ENCODE measurements at regions not wholly inside any gene's neighbourhood (a gene's known extent, or its start where the extent isn't known, plus 50 kb on each side); places are given as distances from the start of the nearest gene placed in this dataset.

DNA sequence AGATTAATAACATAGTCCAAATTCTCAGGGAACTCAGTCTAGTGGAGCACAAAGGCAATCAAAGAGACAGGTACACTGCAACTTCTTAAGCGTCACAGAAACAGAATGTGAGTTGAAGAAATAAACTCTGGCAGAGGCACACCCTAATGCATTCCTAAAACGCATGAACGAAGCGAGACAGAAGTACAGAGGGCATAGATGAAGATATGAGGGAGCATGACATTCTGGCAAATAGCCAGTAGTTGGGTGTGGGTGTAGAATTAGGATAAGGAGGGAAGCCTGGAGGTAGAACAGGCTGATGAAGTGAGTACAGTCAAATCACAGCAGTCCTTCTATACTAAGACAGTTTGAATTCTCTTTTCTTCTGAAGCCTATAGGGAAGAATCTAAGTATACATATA, 838.7 kb upstream of the API5 start:
- H3K9me3 ChIP-seq (ENCODE audit: control insufficient read depth in 2 of 2, insufficient read depth in 1 of 2, low read length in 1 of 2), result no peaks in the 10 kb centered on the region
- 89% methylated on average over 4 of the region's 4 CpGs for WGBS

DNA sequence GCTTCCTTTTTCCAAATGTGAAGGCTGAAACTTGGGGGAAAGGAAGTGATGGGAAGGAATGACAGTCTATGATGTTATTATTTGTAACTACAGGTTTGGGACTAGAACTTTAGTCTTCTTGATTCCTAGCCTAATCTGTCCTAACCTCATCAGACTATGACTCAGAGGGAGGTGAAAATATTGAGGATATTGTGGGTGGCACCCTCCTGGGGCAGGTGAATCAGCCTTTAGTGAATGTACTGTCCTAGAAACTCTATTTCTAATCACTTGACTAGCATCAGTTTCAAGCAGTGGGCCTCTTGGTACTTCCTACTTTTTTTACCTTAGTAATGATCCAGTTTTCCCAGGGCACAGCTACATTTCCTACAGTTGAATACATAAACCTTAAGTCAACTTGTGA, 829.0 kb upstream of the API5 start:
- Histone ChIP-seq H3K27me3 (ENCODE audit: control insufficient read depth in 2 of 2, insufficient read depth in 1 of 2, low read length in 1 of 2) (no peaks in the 10 kb centered on the region), H3K9me3 (ENCODE audit: control insufficient read depth in 2 of 2, insufficient read depth in 1 of 2, low read length in 1 of 2) (peaks cover 0 to 6% of the 10 kb centered on the region in 2 donors), H3K4me1 (ENCODE audit: control insufficient read depth in 2 of 2, insufficient read depth in 2 of 2, low read length in 2 of 2) (no peaks in the 10 kb centered on the region), H3K36me3 (ENCODE audit: control insufficient read depth in 2 of 2, insufficient read depth in 2 of 2, low read length in 1 of 2) (no peaks in the 10 kb centered on the region), H3K27ac (ENCODE audit: low read depth in 1 of 2, low read length in 1 of 2) (no peak overlapping the region), H3K4me3 (ENCODE audit: low read length in 2 of 2) (no peak overlapping the region)
- DNase-seq (ENCODE audit: low read depth in 6 of 9, low spot score in 9 of 9), result no peak

More for the DNA sequence above, 838.7 kb upstream of the API5 start:
- no peak for DNase-seq (ENCODE audit: low read depth in 6 of 9, low spot score in 9 of 9)
- H3K27me3 ChIP-seq (ENCODE audit: control insufficient read depth in 2 of 2, insufficient read depth in 1 of 2, low read length in 1 of 2), result no peaks in the 10 kb centered on the region
- no peaks in the 10 kb centered on the region for H3K4me1 ChIP-seq (ENCODE audit: control insufficient read depth in 2 of 2, insufficient read depth in 2 of 2, low read length in 2 of 2)
- no peaks in the 10 kb centered on the region for H3K36me3 ChIP-seq (ENCODE audit: control insufficient read depth in 2 of 2, insufficient read depth in 2 of 2, low read length in 1 of 2)
- H3K27ac ChIP-seq (ENCODE audit: low read depth in 1 of 2, low read length in 1 of 2), result no peak overlapping the region
- no peak overlapping the region for H3K4me3 ChIP-seq (ENCODE audit: low read length in 2 of 2)

DNA sequence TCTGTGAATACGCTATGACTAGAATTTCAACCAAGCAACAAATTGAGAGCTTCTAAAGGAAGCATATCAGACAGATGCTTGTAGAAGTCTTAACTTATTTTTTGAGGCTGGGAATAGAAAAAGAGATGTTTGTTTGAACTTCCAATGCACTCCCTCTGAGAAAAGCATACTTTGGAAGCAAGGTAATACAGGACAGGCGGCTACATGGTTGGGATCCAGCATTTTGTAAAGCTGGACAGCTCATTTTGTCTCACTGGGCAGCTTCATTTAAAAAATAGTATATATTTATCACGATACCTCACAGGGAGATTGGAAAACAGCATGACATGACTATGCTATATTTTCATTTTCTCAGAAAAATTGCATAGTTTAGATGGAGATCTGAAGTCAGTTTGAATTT, 821.3 kb upstream of the API5 start:
- Histone ChIP-seq H3K36me3 (ENCODE audit: control insufficient read depth in 2 of 2, insufficient read depth in 2 of 2, low read length in 1 of 2) (no peaks in the 10 kb centered on the region), H3K27ac (ENCODE audit: low read depth in 1 of 2, low read length in 1 of 2) (no peak overlapping the region), H3K4me3 (ENCODE audit: low read length in 2 of 2) (no peak overlapping the region), H3K9me3 (ENCODE audit: control insufficient read depth in 2 of 2, insufficient read depth in 1 of 2, low read length in 1 of 2) (no peaks in the 10 kb centered on the region), H3K4me1 (ENCODE audit: control insufficient read depth in 2 of 2, insufficient read depth in 2 of 2, low read length in 2 of 2) (no peaks in the 10 kb centered on the region), H3K27me3 (ENCODE audit: control insufficient read depth in 2 of 2, insufficient read depth in 1 of 2, low read length in 1 of 2) (no peaks in the 10 kb centered on the region)
- WGBS, result 91% methylated on average over 3 of the region's 3 CpGs
- DNase-seq (ENCODE audit: low read depth in 6 of 9, low spot score in 9 of 9), result no peak

DNA sequence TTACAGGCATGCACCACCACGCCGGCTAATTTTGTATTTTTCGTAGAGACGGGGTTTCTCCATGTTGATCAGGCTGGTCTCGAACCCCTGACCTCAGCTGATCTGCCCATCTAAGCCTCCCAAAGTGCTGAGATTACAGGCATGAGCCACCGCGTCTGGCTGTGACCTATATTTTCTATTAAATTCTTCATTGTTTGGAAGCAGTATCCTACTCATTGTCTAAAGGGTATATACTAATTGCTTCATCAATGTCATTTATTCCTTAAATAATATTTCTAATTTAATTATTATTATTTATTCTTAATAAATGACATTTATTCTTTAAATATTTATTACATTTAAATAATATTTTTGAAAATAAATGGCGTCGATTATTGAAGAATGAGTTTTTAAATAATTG, 817.3 kb upstream of the API5 start:
- 97% methylated on average over 9 of the region's 9 CpGs for WGBS
- Histone ChIP-seq H3K27me3 (ENCODE audit: control insufficient read depth in 2 of 2, insufficient read depth in 1 of 2, low read length in 1 of 2) (no peaks in the 10 kb centered on the region), H3K4me1 (ENCODE audit: control insufficient read depth in 2 of 2, insufficient read depth in 2 of 2, low read length in 2 of 2) (no peaks in the 10 kb centered on the region), H3K4me3 (ENCODE audit: low read length in 2 of 2) (no peak overlapping the region), H3K27ac (ENCODE audit: low read depth in 1 of 2, low read length in 1 of 2) (no peak overlapping the region), H3K9me3 (ENCODE audit: control insufficient read depth in 2 of 2, insufficient read depth in 1 of 2, low read length in 1 of 2) (no peaks in the 10 kb centered on the region), H3K36me3 (ENCODE audit: control insufficient read depth in 2 of 2, insufficient read depth in 2 of 2, low read length in 1 of 2) (no peaks in the 10 kb centered on the region)
- no peak for DNase-seq (ENCODE audit: low read depth in 6 of 9, low spot score in 9 of 9)

DNA sequence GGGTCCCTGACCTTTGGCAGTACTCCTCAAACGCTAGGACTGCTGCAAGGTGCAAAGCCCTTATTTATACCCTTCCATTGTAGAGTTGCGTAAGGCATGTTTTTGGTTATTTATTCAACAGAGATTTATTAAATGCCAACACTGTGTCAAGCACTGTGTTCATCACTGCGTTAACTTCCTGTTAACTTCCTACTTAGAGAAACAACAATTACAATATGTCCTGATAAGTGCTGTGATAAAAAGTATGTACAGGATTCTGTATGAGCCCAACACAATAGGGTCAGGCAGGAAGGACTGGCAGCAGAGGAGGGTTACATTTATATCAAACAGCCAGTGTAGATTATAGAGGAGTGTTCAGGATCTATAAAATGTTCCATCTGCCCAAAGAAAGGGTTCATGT, 812.8 kb upstream of the API5 start:
- 89% methylated on average over 3 of the region's 3 CpGs for WGBS
- Histone ChIP-seq H3K4me1 (ENCODE audit: control insufficient read depth in 2 of 2, insufficient read depth in 2 of 2, low read length in 2 of 2) (no peaks in the 10 kb centered on the region), H3K9me3 (ENCODE audit: control insufficient read depth in 2 of 2, insufficient read depth in 1 of 2, low read length in 1 of 2) (no peaks in the 10 kb centered on the region), H3K36me3 (ENCODE audit: control insufficient read depth in 2 of 2, insufficient read depth in 2 of 2, low read length in 1 of 2) (no peaks in the 10 kb centered on the region), H3K27me3 (ENCODE audit: control insufficient read depth in 2 of 2, insufficient read depth in 1 of 2, low read length in 1 of 2) (no peaks in the 10 kb centered on the region), H3K4me3 (ENCODE audit: low read length in 2 of 2) (no peak overlapping the region), H3K27ac (ENCODE audit: low read depth in 1 of 2, low read length in 1 of 2) (no peak overlapping the region)
- no peak for DNase-seq (ENCODE audit: low read depth in 6 of 9, low spot score in 9 of 9)

DNA sequence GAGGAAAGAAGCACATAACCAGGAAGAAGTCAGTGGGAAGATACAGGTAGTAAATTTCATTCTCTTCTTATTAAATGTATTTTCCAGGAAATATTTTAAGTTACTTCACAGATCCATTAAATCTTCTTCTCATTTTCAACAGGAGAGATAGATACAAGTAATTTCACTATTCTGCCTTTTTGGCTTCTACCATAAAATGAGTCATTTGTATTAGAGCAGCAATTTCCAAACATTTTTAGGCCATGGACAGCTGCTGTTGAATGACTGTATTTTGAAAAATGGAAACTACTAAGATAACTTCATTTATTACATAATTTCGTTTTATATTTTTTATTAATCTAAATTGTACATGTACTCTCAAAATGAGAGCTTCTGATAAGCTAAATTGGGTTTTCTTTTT, 809.6 kb upstream of the API5 start:
- H3K27me3 ChIP-seq (ENCODE audit: control insufficient read depth in 2 of 2, insufficient read depth in 1 of 2, low read length in 1 of 2), result no peaks in the 10 kb centered on the region
- DNase-seq (ENCODE audit: low read depth in 6 of 9, low spot score in 9 of 9), result no peak
- 70% methylated on average over 1 of the region's 1 CpG for WGBS
- no peak overlapping the region for H3K27ac ChIP-seq (ENCODE audit: low read depth in 1 of 2, low read length in 1 of 2)
- H3K4me3 ChIP-seq (ENCODE audit: low read length in 2 of 2), result no peak overlapping the region
- H3K9me3 ChIP-seq (ENCODE audit: control insufficient read depth in 2 of 2, insufficient read depth in 1 of 2, low read length in 1 of 2), result no peaks in the 10 kb centered on the region
- no peaks in the 10 kb centered on the region for H3K4me1 ChIP-seq (ENCODE audit: control insufficient read depth in 2 of 2, insufficient read depth in 2 of 2, low read length in 2 of 2)
- H3K36me3 ChIP-seq (ENCODE audit: control insufficient read depth in 2 of 2, insufficient read depth in 2 of 2, low read length in 1 of 2), result no peaks in the 10 kb centered on the region

DNA sequence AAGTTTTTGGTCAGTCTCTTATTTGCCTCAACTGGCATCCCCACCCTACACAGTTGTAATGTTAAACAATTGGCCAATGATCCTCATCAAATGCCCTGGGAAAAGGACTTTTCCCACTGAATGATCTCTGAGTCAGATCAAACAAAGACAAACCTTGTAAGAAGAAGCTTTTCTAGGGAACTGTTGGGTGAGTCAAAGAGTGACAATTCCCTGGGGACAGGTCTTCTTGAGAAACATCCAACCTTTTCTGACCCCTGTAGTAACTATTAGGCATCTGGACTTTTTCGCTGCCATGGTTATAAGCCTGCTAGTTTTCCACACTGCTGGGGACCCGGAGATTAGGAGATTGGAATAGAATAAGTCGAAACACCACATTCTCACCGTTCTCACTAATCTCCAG, 789.8 kb upstream of the API5 start:
- Histone ChIP-seq H3K27ac (ENCODE audit: low read depth in 1 of 2, low read length in 1 of 2) (no peak overlapping the region), H3K4me1 (ENCODE audit: control insufficient read depth in 2 of 2, insufficient read depth in 2 of 2, low read length in 2 of 2) (no peaks in the 10 kb centered on the region), H3K9me3 (ENCODE audit: control insufficient read depth in 2 of 2, insufficient read depth in 1 of 2, low read length in 1 of 2) (no peaks in the 10 kb centered on the region), H3K36me3 (ENCODE audit: control insufficient read depth in 2 of 2, insufficient read depth in 2 of 2, low read length in 1 of 2) (no peaks in the 10 kb centered on the region), H3K27me3 (ENCODE audit: control insufficient read depth in 2 of 2, insufficient read depth in 1 of 2, low read length in 1 of 2) (no peaks in the 10 kb centered on the region), H3K4me3 (ENCODE audit: low read length in 2 of 2) (no peak overlapping the region)
- no peak for DNase-seq (ENCODE audit: low read depth in 6 of 9, low spot score in 9 of 9)
- 94% methylated on average over 4 of the region's 4 CpGs for WGBS

DNA sequence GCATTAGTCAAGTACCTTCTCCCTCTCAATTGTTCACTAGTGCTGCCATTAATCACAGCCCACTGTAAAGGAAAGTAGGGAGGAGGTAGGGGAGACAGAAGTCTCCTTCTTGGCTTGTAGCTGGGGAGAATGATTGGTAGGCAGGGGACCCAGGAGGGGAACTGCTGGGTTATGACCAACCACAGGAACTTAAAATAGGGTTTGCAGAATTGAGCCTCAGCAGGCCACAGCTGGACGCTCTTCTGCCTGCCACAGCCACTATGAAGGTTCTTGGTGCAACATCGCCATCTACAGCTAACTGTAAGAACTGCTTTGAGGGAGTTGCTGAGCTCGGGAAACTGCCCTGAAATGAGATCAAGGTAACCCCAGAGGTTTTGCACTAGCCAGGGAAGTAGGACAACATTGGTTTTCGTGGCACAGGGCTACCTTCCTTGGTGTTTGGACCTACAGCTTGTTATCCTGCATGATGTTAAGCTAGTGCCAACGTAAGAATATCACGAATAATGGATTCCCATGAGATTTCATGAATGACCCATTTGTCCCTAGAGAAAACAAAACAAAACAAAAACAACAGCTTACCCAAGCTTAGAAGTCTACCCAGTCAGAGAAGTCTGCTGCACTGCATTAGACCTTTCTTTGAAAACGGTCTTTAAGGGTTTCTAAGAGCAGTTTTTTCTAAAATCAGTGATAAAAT, 787.1 kb upstream of the API5 start:
- Histone ChIP-seq H3K27ac (ENCODE audit: low read depth in 1 of 2, low read length in 1 of 2) (no peak overlapping the region), H3K4me1 (ENCODE audit: control insufficient read depth in 2 of 2, insufficient read depth in 2 of 2, low read length in 2 of 2) (no peaks in the 10 kb centered on the region), H3K4me3 (ENCODE audit: low read length in 2 of 2) (no peak overlapping the region), H3K36me3 (ENCODE audit: control insufficient read depth in 2 of 2, insufficient read depth in 2 of 2, low read length in 1 of 2) (no peaks in the 10 kb centered on the region), H3K9me3 (ENCODE audit: control insufficient read depth in 2 of 2, insufficient read depth in 1 of 2, low read length in 1 of 2) (no peaks in the 10 kb centered on the region), H3K27me3 (ENCODE audit: control insufficient read depth in 2 of 2, insufficient read depth in 1 of 2, low read length in 1 of 2) (no peaks in the 10 kb centered on the region)
- peak in 5 of 9 donors; percentile 2 to 33 (median 9) for DNase-seq (ENCODE audit: low read depth in 6 of 9, low spot score in 9 of 9)
- 15% methylated on average over 7 of the region's 7 CpGs for WGBS

DNA sequence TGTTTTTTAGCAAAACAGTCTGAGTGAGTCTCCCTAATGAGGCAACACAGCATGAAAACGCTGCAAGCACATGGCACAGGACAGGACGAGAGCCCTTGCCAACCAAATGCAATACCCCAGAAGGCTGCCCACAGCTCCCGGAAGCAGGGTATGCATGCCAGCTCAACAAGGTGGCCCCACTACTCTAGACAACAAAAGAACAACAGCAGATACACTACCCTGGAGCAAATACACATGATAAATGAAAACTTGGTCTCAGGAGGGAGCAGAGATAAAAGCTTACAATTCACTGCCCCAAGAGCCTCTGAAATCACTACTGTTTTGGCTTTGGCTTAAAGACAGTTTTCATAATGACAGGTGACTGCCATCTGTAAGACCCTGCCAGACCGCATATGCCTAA, 785.4 kb upstream of the API5 start:
- no peak overlapping the region for H3K27ac ChIP-seq (ENCODE audit: low read depth in 1 of 2, low read length in 1 of 2)
- 90% methylated on average over 4 of the region's 4 CpGs for WGBS
- no peak for DNase-seq (ENCODE audit: low read depth in 6 of 9, low spot score in 9 of 9)
- no peak overlapping the region for H3K4me3 ChIP-seq (ENCODE audit: low read length in 2 of 2)
- H3K4me1 ChIP-seq (ENCODE audit: control insufficient read depth in 2 of 2, insufficient read depth in 2 of 2, low read length in 2 of 2), result no peaks in the 10 kb centered on the region
- no peaks in the 10 kb centered on the region for H3K36me3 ChIP-seq (ENCODE audit: control insufficient read depth in 2 of 2, insufficient read depth in 2 of 2, low read length in 1 of 2)
- no peaks in the 10 kb centered on the region for H3K27me3 ChIP-seq (ENCODE audit: control insufficient read depth in 2 of 2, insufficient read depth in 1 of 2, low read length in 1 of 2)
- no peaks in the 10 kb centered on the region for H3K9me3 ChIP-seq (ENCODE audit: control insufficient read depth in 2 of 2, insufficient read depth in 1 of 2, low read length in 1 of 2)

DNA sequence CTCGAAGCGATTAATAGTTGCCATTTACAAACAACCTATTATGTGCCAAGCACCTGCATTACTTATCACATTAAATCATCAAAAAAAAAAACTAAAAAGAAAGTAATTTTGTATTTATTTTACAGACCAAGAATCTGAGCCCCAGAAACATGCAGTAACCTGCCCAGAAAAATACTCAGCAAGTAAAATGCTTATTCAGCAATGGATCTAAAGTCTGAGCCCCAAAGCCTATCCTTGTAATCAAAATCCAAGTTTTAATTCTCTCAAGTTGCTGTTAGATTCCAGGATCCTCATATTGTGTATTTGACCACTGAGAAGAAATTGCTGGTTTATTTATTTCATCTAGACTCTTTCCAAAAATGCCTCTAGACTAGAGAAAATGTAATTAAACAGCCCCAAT, 783.3 kb upstream of the API5 start:
- Histone ChIP-seq H3K27ac (ENCODE audit: low read depth in 1 of 2, low read length in 1 of 2) (no peak overlapping the region), H3K27me3 (ENCODE audit: control insufficient read depth in 2 of 2, insufficient read depth in 1 of 2, low read length in 1 of 2) (no peaks in the 10 kb centered on the region), H3K4me1 (ENCODE audit: control insufficient read depth in 2 of 2, insufficient read depth in 2 of 2, low read length in 2 of 2) (no peaks in the 10 kb centered on the region), H3K36me3 (ENCODE audit: control insufficient read depth in 2 of 2, insufficient read depth in 2 of 2, low read length in 1 of 2) (no peaks in the 10 kb centered on the region), H3K4me3 (ENCODE audit: low read length in 2 of 2) (no peak overlapping the region), H3K9me3 (ENCODE audit: control insufficient read depth in 2 of 2, insufficient read depth in 1 of 2, low read length in 1 of 2) (no peaks in the 10 kb centered on the region)
- 97% methylated on average over 2 of the region's 2 CpGs for WGBS
- DNase-seq (ENCODE audit: low read depth in 6 of 9, low spot score in 9 of 9), result no peak
